HUES64 (cell line): ENCODE measurements at regions not wholly inside any gene's neighbourhood (a gene's known extent, or its start where the extent isn't known, plus 50 kb on each side); places are given as distances from the start of the nearest gene placed in this dataset.

ENCODE experiments used
- H3K27ac ChIP-seq: 2 replicates; pipeline ENCODE4 v1.7.0; 2013; ENCODE audit warnings: low read depth, low read length, inconsistent platforms
- H3K27me3 ChIP-seq: 2 replicates; pipeline ENCODE4 v1.6.1; 2013; ENCODE audit warnings: mild to moderate bottlenecking, low read length; ENCODE audit not compliant: insufficient read depth
- H3K36me3 ChIP-seq: 2 replicates; pipeline ENCODE4 v1.6.1; 2013; ENCODE audit warnings: mild to moderate bottlenecking, low read length; ENCODE audit not compliant: insufficient read depth
- H3K4me1 ChIP-seq: 2 replicates; pipeline ENCODE4 v1.6.1; 2013; ENCODE audit warnings: mild to moderate bottlenecking, low read length, moderate library complexity; ENCODE audit not compliant: insufficient read depth
- H3K4me3 ChIP-seq: 2 replicates; pipeline ENCODE4 v1.5.1; 2013; ENCODE audit warnings: mild to moderate bottlenecking, low read length, moderate library complexity
- H3K9ac ChIP-seq: 2 replicates; pipeline ENCODE4 v1.6.1; 2013; ENCODE audit warnings: mild to moderate bottlenecking, low read depth, low read length
- H3K9me3 ChIP-seq: 2 replicates; pipeline ENCODE4 v1.6.1; 2013; ENCODE audit warnings: low read depth, low read length; ENCODE audit not compliant: insufficient read depth
- WGBS: fragments of 150-250, 120-280 bp; methylation state at CpG from one replicate; pipeline ENCODE4 v1.1.7; 2013; ENCODE audit warnings: missing lambda C conversion rate; 5-methylcytosine and 5-hydroxymethylcytosine counted together

- Histone ChIP-seq H3K9me3 (no peaks in the 10 kb centered on the region), H3K4me3 (no peak overlapping the region), H3K27me3 (no peaks in the 10 kb centered on the region; the same call in 1 of the 2 replicates), H3K27ac (no peak overlapping the region), H3K9ac (no peak overlapping the region), H3K4me1 (peaks cover 19% of the 10 kb centered on the region), H3K36me3 (no peaks in the 10 kb centered on the region)
- 91% methylated on average over 4 of the region's 4 CpGs for WGBS
These were observed 95.0 kb downstream of the FOXL1 start for GRCh38 chr16:86673090-86673955.

DNA sequence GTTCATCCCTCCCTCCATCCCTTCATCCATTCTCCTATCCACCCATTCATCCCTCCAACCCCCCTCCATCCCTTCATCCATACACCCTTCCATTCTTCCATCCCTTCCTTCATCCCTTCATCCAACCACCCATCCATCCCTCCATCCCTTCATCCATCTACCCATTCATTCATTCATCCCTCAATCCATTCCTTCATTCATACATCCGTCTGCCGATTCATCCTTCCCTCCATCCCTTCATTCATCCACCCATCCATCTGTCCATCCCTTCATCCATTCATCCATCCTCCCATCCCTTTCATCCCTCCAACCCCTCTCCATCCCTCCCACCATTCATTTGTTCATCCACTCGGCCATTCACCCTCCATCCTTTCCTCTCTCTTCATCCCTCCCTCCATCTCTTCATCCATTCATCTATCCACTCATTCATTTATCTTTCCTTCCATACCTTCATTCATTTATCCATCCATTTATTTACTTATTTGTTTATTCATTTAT is 95.7 kb downstream of the FOXL1 start:
- Histone ChIP-seq H3K36me3 (no peaks in the 10 kb centered on the region), H3K4me3 (no peak overlapping the region), H3K9me3 (no peaks in the 10 kb centered on the region), H3K27ac (no peak overlapping the region), H3K27me3 (no peaks in the 10 kb centered on the region; the same call in 1 of the 2 replicates), H3K9ac (no peak overlapping the region), H3K4me1 (peaks cover 12% of the 10 kb centered on the region; the same call in 1 of the 2 replicates)
- WGBS = 75% methylated on average over 3 of the region's 3 CpGs

DNA sequence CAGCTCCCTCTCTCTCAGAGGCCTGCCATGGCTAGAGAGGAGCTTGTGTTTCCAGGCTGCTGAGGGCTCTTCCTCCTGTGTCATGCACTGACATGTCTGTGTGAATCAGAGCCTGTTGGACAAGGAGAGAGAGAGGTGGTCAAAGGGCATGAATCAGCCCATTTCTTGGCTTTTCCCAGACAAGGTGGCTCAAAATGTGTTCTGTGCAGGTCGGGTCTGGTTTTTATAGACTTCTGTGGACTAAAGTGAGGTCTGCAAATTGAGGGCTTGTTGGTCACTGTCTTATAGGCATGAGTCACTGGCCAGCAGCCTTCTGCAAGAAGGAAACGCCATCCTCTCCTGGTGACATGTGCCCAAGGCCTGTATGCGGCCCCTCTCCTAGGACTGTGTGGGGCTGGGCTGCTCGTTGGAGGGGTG is 97.9 kb downstream of the FOXL1 start:
- H3K4me1 ChIP-seq = no peaks in the 10 kb centered on the region
- H3K27me3 ChIP-seq = no peaks in the 10 kb centered on the region; the same call in 1 of the 2 replicates
- WGBS = 89% methylated on average over 4 of the region's 4 CpGs
- H3K27ac ChIP-seq = no peak overlapping the region
- H3K9me3 ChIP-seq = no peaks in the 10 kb centered on the region
- no peaks in the 10 kb centered on the region for H3K36me3 ChIP-seq
- no peak overlapping the region for H3K9ac ChIP-seq
- no peak overlapping the region for H3K4me3 ChIP-seq

GRCh38 chr16:86679490-86679889 is 101.1 kb downstream of the FOXL1 start:
- 91% methylated on average over 2 of the region's 2 CpGs for WGBS
- no peaks in the 10 kb centered on the region; the same call in 1 of the 2 replicates for H3K27me3 ChIP-seq
- H3K36me3 ChIP-seq = no peaks in the 10 kb centered on the region
- no peaks in the 10 kb centered on the region for H3K9me3 ChIP-seq
- H3K27ac ChIP-seq = no peak overlapping the region
- H3K4me1 ChIP-seq = no peaks in the 10 kb centered on the region
- H3K9ac ChIP-seq = no peak overlapping the region
- H3K4me3 ChIP-seq = no peak overlapping the region

- Histone ChIP-seq H3K9ac (no peak overlapping the region), H3K4me1 (no peaks in the 10 kb centered on the region), H3K27ac (no peak overlapping the region), H3K4me3 (no peak overlapping the region), H3K36me3 (no peaks in the 10 kb centered on the region), H3K27me3 (no peaks in the 10 kb centered on the region; the same call in 1 of the 2 replicates), H3K9me3 (no peaks in the 10 kb centered on the region)
- 73% methylated on average over 3 of the region's 5 CpGs for WGBS
These were observed 101.8 kb downstream of the FOXL1 start for GRCh38 chr16:86680162-86680561.

DNA sequence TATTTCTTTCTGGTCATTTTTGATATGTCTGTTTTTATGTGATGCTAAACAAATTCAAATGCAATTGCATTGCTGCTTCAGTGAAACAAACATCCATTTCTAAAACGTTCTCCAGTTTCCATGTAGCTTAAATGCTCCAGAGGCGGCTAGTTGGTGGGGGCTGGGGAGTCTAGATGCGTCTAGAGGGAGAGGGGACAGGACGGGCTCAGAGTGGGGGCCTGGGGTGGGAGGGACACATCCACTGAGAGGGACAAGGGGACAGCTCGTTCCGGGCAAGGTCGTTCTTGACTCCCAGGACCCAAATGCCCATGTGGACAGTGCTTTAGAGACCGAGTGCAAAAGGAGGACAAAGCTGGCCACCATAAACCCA is 102.3 kb downstream of the FOXL1 start:
- H3K9ac ChIP-seq = no peak overlapping the region
- H3K4me3 ChIP-seq = no peak overlapping the region
- H3K4me1 ChIP-seq = no peaks in the 10 kb centered on the region
- H3K27ac ChIP-seq = no peak overlapping the region
- WGBS = 77% methylated on average over 8 of the region's 8 CpGs
- no peaks in the 10 kb centered on the region for H3K9me3 ChIP-seq
- no peaks in the 10 kb centered on the region for H3K36me3 ChIP-seq
- H3K27me3 ChIP-seq = no peaks in the 10 kb centered on the region

GRCh38 chr16:86681031-86681756 is 102.8 kb downstream of the FOXL1 start:
- no peaks in the 10 kb centered on the region for H3K27me3 ChIP-seq
- H3K36me3 ChIP-seq = no peaks in the 10 kb centered on the region
- H3K4me3 ChIP-seq = no peak overlapping the region
- no peaks in the 10 kb centered on the region for H3K9me3 ChIP-seq
- 92% methylated on average over 37 of the region's 37 CpGs for WGBS
- no peak overlapping the region for H3K9ac ChIP-seq
- H3K27ac ChIP-seq = no peak overlapping the region
- no peaks in the 10 kb centered on the region for H3K4me1 ChIP-seq

- no peak overlapping the region for H3K4me3 ChIP-seq
- 93% methylated on average over 15 of the region's 15 CpGs for WGBS
- H3K9ac ChIP-seq = no peak overlapping the region
- no peaks in the 10 kb centered on the region for H3K27me3 ChIP-seq
- H3K36me3 ChIP-seq = no peaks in the 10 kb centered on the region
- no peaks in the 10 kb centered on the region for H3K9me3 ChIP-seq
- no peaks in the 10 kb centered on the region for H3K4me1 ChIP-seq
- H3K27ac ChIP-seq = no peak overlapping the region
These were observed 103.4 kb downstream of the FOXL1 start for GRCh38 chr16:86681757-86682106.

DNA sequence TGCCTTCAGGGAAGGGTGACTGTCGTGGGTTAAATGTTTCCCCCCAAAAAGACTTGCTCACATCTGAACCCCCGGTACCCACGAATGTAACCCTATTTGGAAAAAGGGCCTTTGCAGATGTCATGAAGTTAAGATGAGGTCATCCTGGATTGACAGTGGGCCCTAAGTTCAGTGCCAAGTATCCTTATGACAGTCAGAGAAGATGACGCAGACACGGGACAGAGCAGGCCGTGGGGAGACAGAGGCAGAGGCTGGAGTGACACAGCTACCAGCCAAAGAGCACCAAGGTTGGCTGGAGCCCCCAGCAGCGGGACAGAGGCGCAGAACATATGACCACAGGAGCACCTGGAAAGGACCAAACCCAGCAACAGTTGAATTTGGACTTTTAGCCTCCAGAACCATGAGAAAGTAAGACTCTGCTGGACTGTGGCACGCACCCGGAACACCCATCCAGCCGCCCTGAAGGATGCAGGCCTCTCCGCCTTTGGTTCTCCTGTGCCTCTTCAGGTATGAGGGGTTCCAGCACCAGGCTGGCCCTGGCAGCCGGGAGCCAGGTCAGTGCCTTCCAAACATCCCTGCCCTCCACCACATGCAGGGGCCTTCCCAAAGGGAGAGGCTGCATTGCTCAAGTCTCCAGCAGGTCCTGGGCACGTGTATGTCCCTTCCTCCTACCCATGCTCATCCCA is 104.0 kb downstream of the FOXL1 start:
- Histone ChIP-seq H3K9me3 (no peaks in the 10 kb centered on the region), H3K9ac (no peak overlapping the region), H3K27me3 (no peaks in the 10 kb centered on the region), H3K36me3 (no peaks in the 10 kb centered on the region), H3K4me1 (no peaks in the 10 kb centered on the region), H3K27ac (no peak overlapping the region), H3K4me3 (no peak overlapping the region)
- WGBS = 93% methylated on average over 14 of the region's 14 CpGs

GRCh38 chr16:86683441-86684194 is 105.3 kb downstream of the FOXL1 start:
- H3K9ac ChIP-seq = no peak overlapping the region
- WGBS = 80% methylated on average over 8 of the region's 8 CpGs
- H3K27ac ChIP-seq = no peak overlapping the region
- H3K27me3 ChIP-seq = no peaks in the 10 kb centered on the region
- H3K9me3 ChIP-seq = no peaks in the 10 kb centered on the region
- H3K36me3 ChIP-seq = no peaks in the 10 kb centered on the region
- no peak overlapping the region for H3K4me3 ChIP-seq
- no peaks in the 10 kb centered on the region for H3K4me1 ChIP-seq
